ENCODE measurements at regions not wholly inside any gene's neighbourhood (a gene's known extent, or its start where the extent isn't known, plus 50 kb on each side); places are given as distances from the start of the nearest gene placed in this dataset.
A peak's percentile ranks its signal among the peaks of the same experiment; 100 is the strongest.
"Not testable (repeated sequence)": the region's sequence is repeated elsewhere in the genome, so short reads cannot be mapped to it uniquely, and the experiment has no call there.

- Histone ChIP-seq H3K36me3 (ENCODE audit: control insufficient read depth in 4 of 4, insufficient read depth in 4 of 4, low read length in 4 of 4) (no peaks in the 10 kb centered on the region), H3K4me1 (ENCODE audit: control insufficient read depth in 5 of 5, insufficient read depth in 5 of 5, low read length in 5 of 5) (no peaks in the 10 kb centered on the region), H3K27ac (ENCODE audit: low read depth in 1 of 2, low read length in 1 of 2) (no peak overlapping the region), H3K27me3 (ENCODE audit: control insufficient read depth in 3 of 3, insufficient read depth in 3 of 3, low read length in 2 of 3) (no peaks in the 10 kb centered on the region), H3K9me3 (ENCODE audit: control insufficient read depth in 4 of 4, insufficient read depth in 3 of 4, low read length in 3 of 4) (peaks cover 0 to 11% (median 0%) of the 10 kb centered on the region in 4 donors), H3K9ac (ENCODE audit: insufficient read depth in 1 of 2, low read length in 2 of 2) (no peak overlapping the region), H3K4me3 (no peak overlapping the region)
- WGBS, 2 donors = 80% methylated on average over 9 of the region's 9 CpGs
- TF ChIP-seq, protein P1, sequence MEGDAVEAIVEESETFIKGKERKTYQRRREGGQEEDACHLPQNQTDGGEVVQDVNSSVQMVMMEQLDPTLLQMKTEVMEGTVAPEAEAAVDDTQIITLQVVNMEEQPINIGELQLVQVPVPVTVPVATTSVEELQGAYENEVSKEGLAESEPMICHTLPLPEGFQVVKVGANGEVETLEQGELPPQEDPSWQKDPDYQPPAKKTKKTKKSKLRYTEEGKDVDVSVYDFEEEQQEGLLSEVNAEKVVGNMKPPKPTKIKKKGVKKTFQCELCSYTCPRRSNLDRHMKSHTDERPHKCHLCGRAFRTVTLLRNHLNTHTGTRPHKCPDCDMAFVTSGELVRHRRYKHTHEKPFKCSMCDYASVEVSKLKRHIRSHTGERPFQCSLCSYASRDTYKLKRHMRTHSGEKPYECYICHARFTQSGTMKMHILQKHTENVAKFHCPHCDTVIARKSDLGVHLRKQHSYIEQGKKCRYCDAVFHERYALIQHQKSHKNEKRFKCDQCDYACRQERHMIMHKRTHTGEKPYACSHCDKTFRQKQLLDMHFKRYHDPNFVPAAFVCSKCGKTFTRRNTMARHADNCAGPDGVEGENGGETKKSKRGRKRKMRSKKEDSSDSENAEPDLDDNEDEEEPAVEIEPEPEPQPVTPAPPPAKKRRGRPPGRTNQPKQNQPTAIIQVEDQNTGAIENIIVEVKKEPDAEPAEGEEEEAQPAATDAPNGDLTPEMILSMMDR (IDR thresholded peaks at IDR 0.05; ENCODE audit: control extremely low read depth, extremely low read depth) = no peak
- DNase-seq (no peak), ATAC-seq (ENCODE audit: insufficient read depth, low FRiP score) (no peak)
These were observed 921.8 kb upstream of the PCDH10 start for GRCh38 chr4:132227151-132227856.

DNA sequence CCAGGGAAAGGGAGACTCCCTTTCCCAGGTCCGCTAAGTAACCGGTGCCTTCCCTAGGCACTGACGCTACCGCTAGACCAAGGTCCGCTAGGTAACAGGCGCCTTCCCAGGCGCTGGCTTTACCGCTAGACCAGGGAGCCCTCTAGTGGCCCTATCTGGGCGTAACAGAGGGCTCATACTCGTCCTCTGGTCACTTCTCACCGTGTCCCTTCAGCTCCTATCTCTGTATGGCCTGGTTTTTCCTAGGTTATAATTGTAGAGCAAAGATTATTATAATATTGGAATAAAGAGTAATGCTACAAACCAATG is 921.3 kb upstream of the PCDH10 start:
- DNase-seq = peak in 2 of 3 donors; percentile 3 to 9
- 67 to 79% methylated on average over 11 of the region's 11 CpGs for WGBS, 2 donors
- ATAC-seq (ENCODE audit: insufficient read depth, low FRiP score); H3K4me3 ChIP-seq; H3K4me1 ChIP-seq (ENCODE audit: control insufficient read depth in 5 of 5, insufficient read depth in 5 of 5, low read length in 5 of 5); H3K9ac ChIP-seq (ENCODE audit: insufficient read depth in 1 of 2, low read length in 2 of 2); H3K27me3 ChIP-seq (ENCODE audit: control insufficient read depth in 3 of 3, insufficient read depth in 3 of 3, low read length in 2 of 3); H3K36me3 ChIP-seq (ENCODE audit: control insufficient read depth in 4 of 4, insufficient read depth in 4 of 4, low read length in 4 of 4); H3K27ac ChIP-seq (ENCODE audit: low read depth in 1 of 2, low read length in 1 of 2): not testable (repeated sequence)
- H3K9me3 ChIP-seq (ENCODE audit: control insufficient read depth in 4 of 4, insufficient read depth in 3 of 4, low read length in 3 of 4) = peaks cover 0 to 11% (median 0%) of the 10 kb centered on the region in 4 donors

DNA sequence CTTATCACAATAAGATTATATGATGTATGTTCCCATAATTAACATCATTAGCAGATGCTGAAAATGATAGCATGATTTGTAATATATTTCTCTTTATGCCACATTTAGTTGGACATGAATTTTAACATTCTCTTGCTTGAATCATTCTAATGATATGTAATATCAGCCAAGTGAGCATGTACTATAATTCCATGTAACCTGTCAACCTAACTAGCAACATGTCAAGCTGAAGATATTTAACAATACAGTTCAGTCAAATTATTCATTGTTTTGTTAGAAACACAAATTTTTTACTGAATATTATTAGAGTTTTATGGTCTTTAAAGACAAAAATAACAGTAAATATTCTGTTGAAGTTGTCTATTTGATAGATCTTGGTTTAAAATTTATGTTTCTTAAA is 920.4 kb upstream of the PCDH10 start:
- Histone ChIP-seq H3K4me1 (ENCODE audit: control insufficient read depth in 5 of 5, insufficient read depth in 5 of 5, low read length in 5 of 5) (no peaks in the 10 kb centered on the region), H3K36me3 (ENCODE audit: control insufficient read depth in 4 of 4, insufficient read depth in 4 of 4, low read length in 4 of 4) (no peaks in the 10 kb centered on the region), H3K4me3 (no peak overlapping the region), H3K9ac (ENCODE audit: insufficient read depth in 1 of 2, low read length in 2 of 2) (no peak overlapping the region), H3K9me3 (ENCODE audit: control insufficient read depth in 4 of 4, insufficient read depth in 3 of 4, low read length in 3 of 4) (peaks cover 0 to 11% (median 0%) of the 10 kb centered on the region in 4 donors), H3K27ac (ENCODE audit: low read depth in 1 of 2, low read length in 1 of 2) (no peak overlapping the region), H3K27me3 (ENCODE audit: control insufficient read depth in 3 of 3, insufficient read depth in 3 of 3, low read length in 2 of 3) (no peaks in the 10 kb centered on the region)
- no peak for ATAC-seq (ENCODE audit: insufficient read depth, low FRiP score)
- DNase-seq = no peak
- TF ChIP-seq, protein P1 (IDR thresholded peaks at IDR 0.05; ENCODE audit: control extremely low read depth, extremely low read depth) = no peak

DNA sequence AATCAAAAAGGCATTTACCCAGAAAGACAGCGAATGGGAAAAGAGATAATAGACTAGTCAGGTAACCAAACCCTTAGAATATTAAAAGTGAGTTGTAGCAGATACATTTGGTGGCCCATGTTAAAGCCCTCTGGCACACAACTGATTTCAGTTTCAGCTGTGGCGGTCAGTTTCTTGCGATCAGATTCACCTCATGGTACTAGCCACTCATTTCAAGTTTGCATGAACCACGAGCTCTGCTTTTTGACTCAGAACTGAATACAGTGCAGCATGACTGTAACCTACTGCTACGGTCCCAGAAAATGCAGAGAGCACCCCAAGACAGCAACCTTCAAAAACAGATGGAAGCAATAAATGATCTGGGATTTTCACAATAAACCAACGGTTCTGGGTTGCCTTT is 919.1 kb upstream of the PCDH10 start:
- Histone ChIP-seq H3K4me3 (no peak overlapping the region), H3K27me3 (ENCODE audit: control insufficient read depth in 3 of 3, insufficient read depth in 3 of 3, low read length in 2 of 3) (no peaks in the 10 kb centered on the region), H3K9ac (ENCODE audit: insufficient read depth in 1 of 2, low read length in 2 of 2) (no peak overlapping the region), H3K27ac (ENCODE audit: low read depth in 1 of 2, low read length in 1 of 2) (no peak overlapping the region), H3K9me3 (ENCODE audit: control insufficient read depth in 4 of 4, insufficient read depth in 3 of 4, low read length in 3 of 4) (peaks cover 0 to 11% (median 0%) of the 10 kb centered on the region in 4 donors), H3K4me1 (ENCODE audit: control insufficient read depth in 5 of 5, insufficient read depth in 5 of 5, low read length in 5 of 5) (no peaks in the 10 kb centered on the region), H3K36me3 (ENCODE audit: control insufficient read depth in 4 of 4, insufficient read depth in 4 of 4, low read length in 4 of 4) (no peaks in the 10 kb centered on the region)
- WGBS, 2 donors = 86 to 89% methylated on average over 6 of the region's 6 CpGs
- TF ChIP-seq, protein P1 (IDR thresholded peaks at IDR 0.05; ENCODE audit: control extremely low read depth, extremely low read depth) = no peak
- no peak for DNase-seq
- no peak for ATAC-seq (ENCODE audit: insufficient read depth, low FRiP score)
